A549 (cell line): ENCODE measurements at regions not wholly inside any gene's neighbourhood (a gene's known extent, or its start where the extent isn't known, plus 50 kb on each side); places are given as distances from the start of the nearest gene placed in this dataset.

Source experiments
- CEBPB ChIP-seq, 2 experiments: fragments of >200 bp in 1 of 2; sonication (Bioruptor Twin) in 1 of 2; formaldehyde crosslinking in 1 of 2; IDR thresholded peaks; 2 replicates each; pipeline ENCODE4 v1.6.1; 2012 to 2016
- CHD2 ChIP-seq: fragments of 150-350 bp; IDR thresholded peaks from 2 replicates; pipeline ENCODE4 v1.6.1; 2014; ENCODE audit warnings: low read length; ENCODE audit not compliant: partially characterized antibody
- EHMT2 ChIP-seq: fragments of 200-600 bp; sonication (generic); IDR thresholded peaks from 2 replicates; pipeline ENCODE4 v1.6.1; 2016; ENCODE audit warnings: antibody characterized with exemption, low read depth, mild to moderate bottlenecking, moderate library complexity
- EP300 ChIP-seq, 2 experiments: fragments of >200 bp; sonication (Bioruptor Twin); formaldehyde crosslinking; IDR thresholded peaks; 2 replicates in 1 of 2; 3 replicates in 1 of 2; pipeline ENCODE4 v1.6.1; 2016 to 2017
- FOSL2 ChIP-seq, 2 experiments: fragments of 450-650 bp in 1 of 2; fragments of >200 bp in 1 of 2; sonication (Bioruptor Twin) in 1 of 2; formaldehyde crosslinking; IDR thresholded peaks; 2 replicates each; pipeline versions ENCODE4 v1.5.0 to v1.6.1; 2016 to 2020; ENCODE audit warnings: mild to moderate bottlenecking in 1 of 2, moderate library complexity in 1 of 2
- NFE2L2 ChIP-seq: fragments of 150-350 bp; conservative IDR thresholded peaks from 2 replicates; pipeline ENCODE4 v1.6.1; 2014; ENCODE audit warnings: low read length
- PHF8 ChIP-seq: fragments of 200-600 bp; sonication (generic); IDR thresholded peaks from 2 replicates; pipeline ENCODE4 v1.6.1; 2016; ENCODE audit warnings: low read depth, mild to moderate bottlenecking, antibody characterized with exemption, moderate library complexity, borderline replicate concordance
- POLR2A ChIP-seq: IDR thresholded peaks from 2 replicates; pipeline ENCODE4 v1.6.1; 2012; ENCODE audit warnings: mild to moderate bottlenecking, low read length
- RNF2 ChIP-seq: fragments of 200-600 bp; sonication (generic); IDR thresholded peaks from 2 replicates; pipeline ENCODE4 v1.6.1; 2016; ENCODE audit warnings: low read depth, mild to moderate bottlenecking, antibody characterized with exemption, moderate library complexity, borderline replicate concordance
- ZC3H11A ChIP-seq: fragments of 450-650 bp; IDR thresholded peaks from 2 replicates; pipeline ENCODE4 v1.6.1; 2014; ENCODE audit warnings: antibody characterized with exemption, mild to moderate bottlenecking
- ZFP36 ChIP-seq: fragments of 450-650 bp; IDR thresholded peaks from 2 replicates; pipeline ENCODE4 v1.6.1; 2014; ENCODE audit warnings: borderline replicate concordance; ENCODE audit not compliant: partially characterized antibody
- TF ChIP-seq, protein P1 (sequence below): fragments of >200 bp; sonication (Bioruptor Twin); formaldehyde crosslinking; IDR thresholded peaks from 3 replicates; pipeline ENCODE4 v1.5.1; 2016
- TF ChIP-seq, protein P2 (sequence below): IDR thresholded peaks from 2 replicates; pipeline ENCODE4 v1.6.1; 2012
- TF ChIP-seq, protein P3 (sequence below): fragments of 200-600 bp; sonication (generic); IDR thresholded peaks from 2 replicates; pipeline ENCODE4 v1.6.1; 2016; ENCODE audit warnings: antibody characterized with exemption, mild to moderate bottlenecking, moderate library complexity

DNA sequence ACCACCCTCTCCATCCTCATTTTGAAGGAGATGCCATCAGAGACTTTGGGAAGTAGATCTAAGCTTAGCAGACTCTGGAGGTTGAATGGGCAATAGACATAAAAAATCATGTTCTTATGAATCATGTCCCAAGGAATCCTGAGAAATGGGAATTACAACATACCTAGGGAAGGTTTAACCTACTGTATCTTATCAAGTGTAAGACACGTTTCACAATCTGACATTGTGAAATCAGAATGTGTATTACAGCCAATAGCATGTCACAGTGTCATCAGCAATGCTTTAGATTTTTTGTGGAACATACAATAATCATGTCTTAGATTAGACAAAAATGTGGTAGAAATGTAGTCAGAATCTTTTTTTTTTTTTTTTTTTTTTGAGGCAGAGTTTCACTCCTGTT, 332.4 kb upstream of the TLE3 start:
- TF ChIP-seq CEBPB (IDR thresholded peaks at IDR 0.05): peak; percentile 98 to 100
- TF ChIP-seq, protein P1, sequence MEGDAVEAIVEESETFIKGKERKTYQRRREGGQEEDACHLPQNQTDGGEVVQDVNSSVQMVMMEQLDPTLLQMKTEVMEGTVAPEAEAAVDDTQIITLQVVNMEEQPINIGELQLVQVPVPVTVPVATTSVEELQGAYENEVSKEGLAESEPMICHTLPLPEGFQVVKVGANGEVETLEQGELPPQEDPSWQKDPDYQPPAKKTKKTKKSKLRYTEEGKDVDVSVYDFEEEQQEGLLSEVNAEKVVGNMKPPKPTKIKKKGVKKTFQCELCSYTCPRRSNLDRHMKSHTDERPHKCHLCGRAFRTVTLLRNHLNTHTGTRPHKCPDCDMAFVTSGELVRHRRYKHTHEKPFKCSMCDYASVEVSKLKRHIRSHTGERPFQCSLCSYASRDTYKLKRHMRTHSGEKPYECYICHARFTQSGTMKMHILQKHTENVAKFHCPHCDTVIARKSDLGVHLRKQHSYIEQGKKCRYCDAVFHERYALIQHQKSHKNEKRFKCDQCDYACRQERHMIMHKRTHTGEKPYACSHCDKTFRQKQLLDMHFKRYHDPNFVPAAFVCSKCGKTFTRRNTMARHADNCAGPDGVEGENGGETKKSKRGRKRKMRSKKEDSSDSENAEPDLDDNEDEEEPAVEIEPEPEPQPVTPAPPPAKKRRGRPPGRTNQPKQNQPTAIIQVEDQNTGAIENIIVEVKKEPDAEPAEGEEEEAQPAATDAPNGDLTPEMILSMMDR: no peak
- TF ChIP-seq FOSL2 (IDR thresholded peaks at IDR 0.05): peak; percentile 94
- peak; percentile 90 for TF ChIP-seq FOSL2 (CRISPR knock-in tag; IDR thresholded peaks at IDR 0.05)
- no peak for TF ChIP-seq PHF8
- no peak for TF ChIP-seq RNF2
- TF ChIP-seq ZC3H11A: no peak
- no peak for TF ChIP-seq CHD2
- TF ChIP-seq, protein P2, sequence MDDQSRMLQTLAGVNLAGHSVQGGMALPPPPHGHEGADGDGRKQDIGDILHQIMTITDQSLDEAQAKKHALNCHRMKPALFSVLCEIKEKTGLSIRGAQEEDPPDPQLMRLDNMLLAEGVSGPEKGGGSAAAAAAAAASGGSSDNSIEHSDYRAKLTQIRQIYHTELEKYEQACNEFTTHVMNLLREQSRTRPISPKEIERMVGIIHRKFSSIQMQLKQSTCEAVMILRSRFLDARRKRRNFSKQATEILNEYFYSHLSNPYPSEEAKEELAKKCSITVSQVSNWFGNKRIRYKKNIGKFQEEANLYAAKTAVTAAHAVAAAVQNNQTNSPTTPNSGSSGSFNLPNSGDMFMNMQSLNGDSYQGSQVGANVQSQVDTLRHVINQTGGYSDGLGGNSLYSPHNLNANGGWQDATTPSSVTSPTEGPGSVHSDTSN: no peak
- TF ChIP-seq POLR2A: no peak
- TF ChIP-seq, protein P3, sequence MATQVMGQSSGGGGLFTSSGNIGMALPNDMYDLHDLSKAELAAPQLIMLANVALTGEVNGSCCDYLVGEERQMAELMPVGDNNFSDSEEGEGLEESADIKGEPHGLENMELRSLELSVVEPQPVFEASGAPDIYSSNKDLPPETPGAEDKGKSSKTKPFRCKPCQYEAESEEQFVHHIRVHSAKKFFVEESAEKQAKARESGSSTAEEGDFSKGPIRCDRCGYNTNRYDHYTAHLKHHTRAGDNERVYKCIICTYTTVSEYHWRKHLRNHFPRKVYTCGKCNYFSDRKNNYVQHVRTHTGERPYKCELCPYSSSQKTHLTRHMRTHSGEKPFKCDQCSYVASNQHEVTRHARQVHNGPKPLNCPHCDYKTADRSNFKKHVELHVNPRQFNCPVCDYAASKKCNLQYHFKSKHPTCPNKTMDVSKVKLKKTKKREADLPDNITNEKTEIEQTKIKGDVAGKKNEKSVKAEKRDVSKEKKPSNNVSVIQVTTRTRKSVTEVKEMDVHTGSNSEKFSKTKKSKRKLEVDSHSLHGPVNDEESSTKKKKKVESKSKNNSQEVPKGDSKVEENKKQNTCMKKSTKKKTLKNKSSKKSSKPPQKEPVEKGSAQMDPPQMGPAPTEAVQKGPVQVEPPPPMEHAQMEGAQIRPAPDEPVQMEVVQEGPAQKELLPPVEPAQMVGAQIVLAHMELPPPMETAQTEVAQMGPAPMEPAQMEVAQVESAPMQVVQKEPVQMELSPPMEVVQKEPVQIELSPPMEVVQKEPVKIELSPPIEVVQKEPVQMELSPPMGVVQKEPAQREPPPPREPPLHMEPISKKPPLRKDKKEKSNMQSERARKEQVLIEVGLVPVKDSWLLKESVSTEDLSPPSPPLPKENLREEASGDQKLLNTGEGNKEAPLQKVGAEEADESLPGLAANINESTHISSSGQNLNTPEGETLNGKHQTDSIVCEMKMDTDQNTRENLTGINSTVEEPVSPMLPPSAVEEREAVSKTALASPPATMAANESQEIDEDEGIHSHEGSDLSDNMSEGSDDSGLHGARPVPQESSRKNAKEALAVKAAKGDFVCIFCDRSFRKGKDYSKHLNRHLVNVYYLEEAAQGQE: no peak
- TF ChIP-seq ZFP36: no peak
- TF ChIP-seq EHMT2: no peak
- peak; percentile 51 to 55; a peak in 2 of 5 replicates for TF ChIP-seq EP300 (IDR thresholded peaks at IDR 0.05)
- TF ChIP-seq NFE2L2: no peak
